ENCODE measurements at regions not wholly inside any gene's neighbourhood (a gene's known extent, or its start where the extent isn't known, plus 50 kb on each side); places are given as distances from the start of the nearest gene placed in this dataset.

- in situ Hi-C loops (cut with HindIII; ENCODE audit: low sequenced_read_pairs), result no loop called here
- peak; percentile 83 for DNase-seq (ENCODE audit: low spot score)
Observed at GRCh38 chrY:8151561-8151960, 1185.7 kb upstream of the TSPY4 start.

- in situ Hi-C loops (cut with HindIII; ENCODE audit: low sequenced_read_pairs), result no loop called here
- DNase-seq (ENCODE audit: low spot score), result no peak
Observed at GRCh38 chrY:8128578-8128977, 1208.7 kb upstream of the TSPY4 start.

GRCh38 chrY:8125907-8126571 lies 1211.2 kb upstream of the TSPY4 start:
- in situ Hi-C loops (cut with HindIII; ENCODE audit: low sequenced_read_pairs), result no loop called here
- DNase-seq (ENCODE audit: low spot score), result no peak

DNA sequence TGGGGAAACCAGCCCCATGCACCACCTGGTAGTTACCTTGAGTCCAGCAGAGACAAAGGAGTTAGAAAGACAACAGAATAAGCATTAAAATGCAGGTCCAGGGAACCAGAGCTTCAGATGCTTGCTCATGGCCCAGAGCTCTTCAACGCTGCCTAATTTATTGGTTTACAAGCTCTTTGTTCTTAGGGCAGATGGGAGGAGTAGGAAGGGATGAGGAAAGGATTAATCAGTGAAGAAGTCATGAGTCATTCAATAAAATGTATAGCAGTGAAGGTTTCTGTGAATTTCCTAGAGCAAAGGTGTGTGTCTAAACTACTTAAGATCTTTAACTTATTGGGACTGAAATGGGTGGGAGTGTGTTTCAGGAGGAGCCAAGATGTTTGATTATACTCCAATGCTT lies 1210.3 kb upstream of the AMELY start:
- in situ Hi-C loops (cut with HindIII; ENCODE audit: low sequenced_read_pairs), result no loop called here
- DNase-seq (ENCODE audit: low spot score), result no peak

DNA sequence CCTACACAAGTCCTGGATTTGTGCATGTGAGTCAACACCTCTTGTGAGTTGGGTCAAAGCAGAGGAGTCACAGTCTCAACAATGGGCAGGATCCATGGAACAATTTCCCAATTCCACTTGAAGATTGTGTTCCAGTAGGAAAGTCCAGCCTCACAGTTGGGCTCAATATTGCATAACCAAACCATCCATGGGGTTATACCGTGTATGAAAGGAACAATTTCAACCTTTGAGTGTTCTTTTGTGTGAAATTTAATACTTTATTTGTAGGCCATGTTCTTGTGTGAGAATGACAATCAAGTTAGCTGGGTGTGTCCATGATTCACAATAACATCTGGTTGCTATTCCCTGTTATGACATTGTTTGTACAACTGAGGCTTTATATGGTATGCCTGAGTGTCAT lies 1182.9 kb upstream of the AMELY start:
- in situ Hi-C loops (cut with HindIII; ENCODE audit: low sequenced_read_pairs), result no loop called here
- DNase-seq (ENCODE audit: low spot score), result no peak

- in situ Hi-C loops (cut with HindIII; ENCODE audit: low sequenced_read_pairs), result no loop called here
- no peak for DNase-seq (ENCODE audit: low spot score)
Observed at GRCh38 chrY:8092926-8093325, 1181.4 kb upstream of the AMELY start.

DNA sequence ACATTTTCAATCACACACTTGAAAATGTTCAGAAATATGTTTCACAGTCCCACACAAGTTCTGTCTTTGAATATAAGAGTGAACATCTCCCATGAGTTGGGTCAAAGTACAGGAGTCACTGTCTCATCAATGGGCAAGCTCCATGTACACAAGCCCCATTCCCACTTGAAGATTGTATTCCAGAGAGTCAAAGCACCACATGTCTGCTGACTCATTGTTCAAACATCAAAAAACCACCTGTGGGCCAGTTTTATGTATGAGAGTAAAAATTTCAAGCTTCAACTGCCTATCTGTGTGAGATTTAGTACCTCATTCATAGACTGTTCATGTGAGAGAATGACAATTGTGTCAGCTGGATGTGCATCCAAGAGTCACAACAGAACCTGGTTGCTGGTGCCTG lies 1174.4 kb upstream of the AMELY start:
- in situ Hi-C loops (cut with HindIII; ENCODE audit: low sequenced_read_pairs), result no loop called here
- DNase-seq (ENCODE audit: low spot score), result no peak

GRCh38 chrY:8084192-8084591 lies 1172.6 kb upstream of the AMELY start:
- no peak for DNase-seq (ENCODE audit: low spot score)
- in situ Hi-C loops (cut with HindIII; ENCODE audit: low sequenced_read_pairs), result no loop called here

GRCh38 chrY:8081151-8081550 lies 1169.6 kb upstream of the AMELY start:
- in situ Hi-C loops (cut with HindIII; ENCODE audit: low sequenced_read_pairs), result no loop called here

GRCh38 chrY:8065220-8065619 lies 1153.7 kb upstream of the AMELY start:
- in situ Hi-C loops (cut with HindIII; ENCODE audit: low sequenced_read_pairs), result no loop called here
- no peak for DNase-seq (ENCODE audit: low spot score)

More at GRCh38 chrY:8081151-8081550, 1169.6 kb upstream of the AMELY start:
- no peak for DNase-seq (ENCODE audit: low spot score)

- DNase-seq (ENCODE audit: low spot score), result no peak
- in situ Hi-C loops (cut with HindIII; ENCODE audit: low sequenced_read_pairs), result no loop called here
Observed at GRCh38 chrY:8064500-8064899, 1152.9 kb upstream of the AMELY start.

DNA sequence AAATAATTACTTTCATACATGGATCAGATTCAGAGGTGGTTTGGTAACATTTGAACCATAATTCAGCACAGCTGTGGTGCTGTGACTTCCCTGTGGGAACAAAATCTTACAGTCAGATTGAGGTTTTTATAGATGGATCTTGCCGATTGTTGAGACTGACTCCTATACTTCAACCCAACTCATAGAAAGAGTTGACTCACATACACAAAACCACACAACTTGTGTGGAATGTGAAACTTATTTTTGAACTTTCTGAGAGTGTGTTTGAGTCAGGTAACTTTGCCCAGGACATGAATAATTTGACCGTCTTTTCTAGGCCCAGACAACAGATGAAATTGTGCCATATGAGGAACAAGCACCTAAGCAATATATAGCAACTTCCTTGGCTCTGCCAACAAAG lies 1152.4 kb upstream of the AMELY start:
- in situ Hi-C loops (cut with HindIII; ENCODE audit: low sequenced_read_pairs), result no loop called here
- DNase-seq (ENCODE audit: low spot score), result no peak

- no peak for DNase-seq (ENCODE audit: low spot score)
- in situ Hi-C loops (cut with HindIII; ENCODE audit: low sequenced_read_pairs), result no loop called here
Observed at GRCh38 chrY:8058613-8059012, 1147.1 kb upstream of the AMELY start.

DNA sequence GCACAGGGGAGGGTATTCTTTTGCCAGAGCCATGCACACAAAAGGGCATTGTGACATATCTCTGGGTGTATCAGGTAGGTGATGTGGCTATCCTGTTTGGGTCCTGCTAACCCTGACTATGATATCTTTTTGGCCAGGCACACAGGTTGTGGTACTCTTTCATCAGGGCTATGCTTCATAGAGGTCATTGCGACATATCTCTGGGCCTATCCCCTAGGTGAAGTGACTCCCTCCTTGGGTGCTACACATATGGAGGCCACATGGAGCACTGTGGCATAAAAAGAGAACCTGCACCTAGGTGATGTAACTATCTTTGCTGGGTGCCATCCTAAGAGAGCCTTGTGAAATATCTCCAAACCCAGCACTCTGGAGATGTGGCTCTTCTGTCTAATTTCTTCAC lies 1139.8 kb upstream of the AMELY start:
- in situ Hi-C loops (cut with HindIII; ENCODE audit: low sequenced_read_pairs), result no loop called here
- DNase-seq (ENCODE audit: low spot score), result no peak

- no peak for DNase-seq (ENCODE audit: low spot score)
- in situ Hi-C loops (cut with HindIII; ENCODE audit: low sequenced_read_pairs), result no loop called here
Observed at GRCh38 chrY:8041238-8041637, 1129.7 kb upstream of the AMELY start.

GRCh38 chrY:8036563-8036962 lies 1125.0 kb upstream of the AMELY start:
- no peak for DNase-seq (ENCODE audit: low spot score)
- in situ Hi-C loops (cut with HindIII; ENCODE audit: low sequenced_read_pairs), result no loop called here

DNA sequence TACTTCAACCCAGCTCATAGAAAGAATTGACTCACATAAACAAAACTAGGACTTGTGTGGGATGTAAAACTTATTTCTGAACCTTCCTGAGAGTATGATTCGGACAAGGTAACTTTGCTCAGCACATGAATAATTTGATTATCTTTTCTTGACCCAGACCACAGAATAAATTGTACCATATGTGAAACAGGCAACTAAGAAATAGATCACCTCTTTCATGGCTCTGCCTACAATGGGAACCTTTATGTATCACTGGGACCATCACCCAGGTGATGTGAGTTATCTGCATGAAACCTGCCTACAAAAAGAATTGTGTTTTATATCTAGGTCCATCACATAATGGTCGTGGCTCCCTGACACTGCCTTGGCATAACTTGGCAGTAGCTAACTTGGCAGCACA lies 1124.1 kb upstream of the AMELY start:
- in situ Hi-C loops (cut with HindIII; ENCODE audit: low sequenced_read_pairs), result no loop called here
- no peak for DNase-seq (ENCODE audit: low spot score)

GRCh38 chrY:8034673-8035072 lies 1123.1 kb upstream of the AMELY start:
- no peak for DNase-seq (ENCODE audit: low spot score)
- in situ Hi-C loops (cut with HindIII; ENCODE audit: low sequenced_read_pairs), result no loop called here

DNA sequence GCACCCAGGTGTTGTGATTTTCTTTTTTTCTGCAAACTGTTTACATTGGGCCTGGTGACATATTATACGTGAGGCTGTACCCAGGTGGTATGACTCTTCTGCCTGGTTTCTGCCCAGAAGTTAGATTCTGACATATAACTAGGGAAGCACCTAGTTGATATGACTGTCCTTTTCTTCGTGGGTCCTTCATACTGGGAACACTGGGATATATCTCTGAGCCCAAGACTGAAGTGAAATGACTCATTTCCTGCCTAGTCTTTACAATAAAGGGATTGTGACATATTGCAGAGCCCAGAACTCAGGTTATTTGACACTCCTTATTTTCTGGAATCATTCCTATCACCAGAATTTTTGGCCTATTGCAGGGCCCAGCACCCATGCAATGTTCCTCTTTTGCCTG lies 1121.6 kb upstream of the AMELY start:
- DNase-seq (ENCODE audit: low spot score), result no peak
- in situ Hi-C loops (cut with HindIII; ENCODE audit: low sequenced_read_pairs), result no loop called here

GRCh38 chrY:8020540-8020939 lies 1109.0 kb upstream of the AMELY start:
- in situ Hi-C loops (cut with HindIII; ENCODE audit: low sequenced_read_pairs), result no loop called here
- DNase-seq (ENCODE audit: low spot score), result no peak

GRCh38 chrY:8011515-8011914 lies 1100.0 kb upstream of the AMELY start:
- in situ Hi-C loops (cut with HindIII; ENCODE audit: low sequenced_read_pairs), result no loop called here
- no peak for DNase-seq (ENCODE audit: low spot score)

DNA sequence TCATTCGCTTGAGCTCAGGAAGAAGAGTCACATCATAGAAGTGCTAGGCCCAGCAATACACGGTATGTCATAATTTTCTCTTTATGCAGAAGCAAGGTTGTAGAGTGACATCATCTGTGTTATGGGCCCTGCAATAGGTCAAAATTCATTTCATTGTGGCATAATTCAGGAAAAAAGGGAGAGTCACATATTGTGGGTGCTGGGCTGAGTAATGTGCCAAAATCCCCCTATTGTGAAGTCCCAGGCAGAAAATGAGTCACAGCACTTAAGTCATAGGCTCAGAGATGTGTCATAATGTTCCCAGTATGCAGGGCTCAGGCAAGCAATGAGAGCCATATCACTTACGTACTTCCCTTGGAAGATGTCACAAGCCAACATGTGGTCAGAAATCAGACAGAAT lies 1092.6 kb upstream of the AMELY start:
- in situ Hi-C loops (cut with HindIII; ENCODE audit: low sequenced_read_pairs), result no loop called here
- DNase-seq (ENCODE audit: low spot score), result no peak

All from G401 (cell line).